NAMALWA (cell line): ENCODE measurements at regions not wholly inside any gene's neighbourhood (a gene's known extent, or its start where the extent isn't known, plus 50 kb on each side); places are given as distances from the start of the nearest gene placed in this dataset.

ENCODE experiments used
- DNase-seq: peaks from one replicate; pipeline ENCODE4 v3.0.0-alpha.2; 2015; ENCODE audit warnings: low spot score

DNA sequence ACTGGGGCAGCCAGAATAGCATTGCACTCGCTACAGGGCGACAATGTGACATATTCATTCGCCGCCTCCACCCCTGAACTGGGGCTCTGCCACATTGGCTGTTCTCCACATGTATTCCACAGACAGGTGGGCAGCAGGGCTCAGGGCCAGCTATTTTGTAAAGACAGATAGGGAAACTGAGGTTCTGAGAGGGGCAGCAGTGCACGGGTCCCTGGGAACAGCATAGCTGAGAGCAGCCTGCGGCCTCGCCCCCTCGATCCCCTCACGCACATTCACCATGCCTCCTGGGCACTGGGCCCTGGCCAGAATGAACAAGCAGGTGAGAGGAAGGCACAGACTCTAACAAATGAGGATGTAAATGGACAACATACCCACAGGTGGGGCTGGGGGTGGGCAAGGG lies 75.0 kb upstream of the SPATA12 start:
- no peak for DNase-seq

DNA sequence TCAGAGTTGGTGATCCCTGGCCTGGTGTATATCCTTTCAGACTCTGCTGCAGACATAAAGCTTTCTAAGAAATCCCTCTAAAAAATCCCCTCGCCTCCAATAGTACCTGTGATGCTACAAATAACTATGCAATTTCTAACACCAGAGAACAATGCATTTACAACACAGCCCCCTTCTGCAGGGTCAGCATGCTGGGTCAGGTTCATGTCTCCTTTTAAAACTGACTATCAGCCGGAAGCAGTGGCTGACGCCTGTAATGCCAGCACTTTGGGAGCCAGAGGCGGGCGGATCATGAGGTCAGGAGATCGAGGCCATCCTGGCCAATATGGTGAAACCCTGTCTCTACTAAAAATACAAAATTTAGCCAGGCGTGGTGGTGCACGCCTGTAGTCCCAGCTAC lies 77.0 kb upstream of the SPATA12 start:
- no peak for DNase-seq

DNA sequence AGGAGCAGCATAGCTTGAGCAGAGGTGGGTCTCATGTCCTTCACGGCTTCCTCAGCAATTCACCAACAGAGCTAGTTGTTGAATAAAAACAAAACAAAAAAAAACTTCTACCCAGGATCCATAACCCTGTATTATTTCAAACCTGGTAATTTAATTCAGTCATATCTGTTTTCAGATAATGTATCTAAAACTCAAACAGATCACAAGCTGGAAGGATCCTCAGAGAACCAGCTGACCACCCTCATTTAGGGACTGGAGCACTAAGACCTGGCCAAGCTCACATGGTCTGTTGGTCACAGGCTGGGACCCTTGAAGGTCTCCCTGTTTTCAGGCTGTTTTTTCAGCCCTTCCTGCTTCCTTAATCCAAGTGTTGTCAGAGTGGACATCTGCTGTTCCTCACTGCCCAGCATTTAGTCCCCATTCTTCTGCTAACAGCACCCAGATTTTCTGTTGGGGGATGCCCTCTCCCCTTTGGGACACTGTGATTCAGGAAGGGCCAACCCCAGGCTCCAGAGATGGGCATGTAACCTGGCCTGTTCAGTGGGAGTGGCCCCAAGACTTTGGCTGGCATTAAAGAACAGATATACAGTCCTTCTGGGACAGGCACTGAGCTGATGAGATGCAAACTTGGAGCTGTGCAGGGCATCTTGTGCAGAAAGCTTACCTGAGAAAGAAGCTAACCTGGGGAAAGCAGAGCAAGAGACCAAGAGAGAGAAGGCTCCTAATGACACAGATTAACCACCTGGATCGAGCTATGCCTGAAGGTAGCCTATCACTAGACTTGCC lies 78.8 kb upstream of the SPATA12 start:
- DNase-seq: no peak

DNA sequence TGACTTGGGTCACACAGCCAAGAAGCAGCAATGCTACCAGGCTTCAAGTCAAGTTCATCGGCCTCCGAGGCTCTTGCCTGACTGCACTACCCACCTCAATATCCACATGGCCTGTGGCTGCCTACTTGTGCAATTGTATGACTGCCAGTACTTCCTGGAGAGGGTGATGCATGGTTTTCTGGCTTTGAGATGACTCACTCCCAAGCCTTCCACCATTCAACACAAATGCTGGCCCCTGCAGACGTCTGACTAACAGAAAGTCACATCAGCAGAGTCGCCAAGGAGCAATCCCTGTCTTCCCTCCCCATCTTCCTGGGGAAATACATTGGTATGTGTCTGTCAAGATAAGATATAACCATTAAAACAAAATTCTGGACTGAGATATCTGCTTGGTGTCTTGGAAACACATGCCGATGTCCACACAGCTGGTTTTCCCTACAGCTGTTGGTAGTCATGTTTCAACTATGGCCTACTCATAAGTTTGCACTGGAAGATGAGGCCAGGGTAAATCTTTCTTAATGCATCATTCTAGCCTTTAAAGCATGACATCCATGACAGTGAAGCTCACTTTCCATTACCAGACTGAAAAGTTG lies 79.6 kb upstream of the SPATA12 start:
- no peak for DNase-seq

DNA sequence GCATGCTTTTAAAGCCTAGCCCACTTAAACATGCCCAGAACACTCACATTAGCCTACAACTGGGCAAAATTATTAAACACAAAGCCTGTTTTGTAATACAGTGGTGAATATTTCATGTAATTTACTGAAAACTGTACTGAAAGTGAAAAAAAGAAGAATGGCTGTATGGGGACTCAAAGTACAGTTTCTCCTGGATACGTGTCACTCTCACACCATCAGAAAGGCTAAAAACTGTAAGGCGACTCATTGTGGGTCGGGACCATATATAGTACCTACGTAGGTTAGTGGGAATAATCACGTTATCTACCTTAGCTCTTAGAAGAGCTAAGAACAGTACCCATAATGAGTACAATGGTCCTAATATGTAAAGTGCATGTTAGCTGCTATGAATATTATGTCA lies 80.2 kb upstream of the SPATA12 start:
- no peak for DNase-seq

DNA sequence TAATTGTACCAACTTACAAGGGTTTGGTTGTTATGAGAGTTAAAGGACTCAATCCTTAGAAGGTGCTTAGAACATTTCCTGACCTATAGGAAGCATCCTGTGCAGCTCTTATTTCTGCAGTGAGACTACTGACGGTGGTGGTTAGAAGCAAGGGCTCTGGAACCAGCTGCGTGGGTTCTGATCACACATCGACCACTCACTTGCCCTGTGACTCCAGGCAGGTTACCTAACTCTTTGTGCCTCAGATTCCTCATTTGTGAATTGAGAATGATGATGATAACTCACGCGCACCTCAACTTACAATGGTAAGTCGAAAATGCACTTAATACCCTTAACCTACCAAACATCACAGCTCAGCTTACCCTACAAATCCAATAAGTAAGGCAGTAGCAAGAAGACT lies 80.7 kb upstream of the SPATA12 start:
- no peak for DNase-seq

DNA sequence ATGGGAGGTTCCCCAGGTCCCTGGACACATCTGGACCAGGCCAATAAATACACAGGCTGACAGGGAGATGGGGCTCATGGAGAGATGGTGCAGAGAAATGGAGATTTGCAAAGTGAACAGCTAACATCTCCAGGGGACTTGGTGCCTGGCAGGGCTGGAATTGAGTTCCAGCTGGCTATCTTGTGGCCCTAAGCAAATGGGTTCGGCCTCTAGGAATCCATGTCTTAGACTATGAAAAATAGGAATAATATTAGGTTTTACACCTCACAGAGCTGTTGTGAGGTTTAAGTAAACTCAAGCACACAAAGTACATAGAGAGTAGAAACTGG lies 82.9 kb upstream of the SPATA12 start:
- no peak for DNase-seq

DNA sequence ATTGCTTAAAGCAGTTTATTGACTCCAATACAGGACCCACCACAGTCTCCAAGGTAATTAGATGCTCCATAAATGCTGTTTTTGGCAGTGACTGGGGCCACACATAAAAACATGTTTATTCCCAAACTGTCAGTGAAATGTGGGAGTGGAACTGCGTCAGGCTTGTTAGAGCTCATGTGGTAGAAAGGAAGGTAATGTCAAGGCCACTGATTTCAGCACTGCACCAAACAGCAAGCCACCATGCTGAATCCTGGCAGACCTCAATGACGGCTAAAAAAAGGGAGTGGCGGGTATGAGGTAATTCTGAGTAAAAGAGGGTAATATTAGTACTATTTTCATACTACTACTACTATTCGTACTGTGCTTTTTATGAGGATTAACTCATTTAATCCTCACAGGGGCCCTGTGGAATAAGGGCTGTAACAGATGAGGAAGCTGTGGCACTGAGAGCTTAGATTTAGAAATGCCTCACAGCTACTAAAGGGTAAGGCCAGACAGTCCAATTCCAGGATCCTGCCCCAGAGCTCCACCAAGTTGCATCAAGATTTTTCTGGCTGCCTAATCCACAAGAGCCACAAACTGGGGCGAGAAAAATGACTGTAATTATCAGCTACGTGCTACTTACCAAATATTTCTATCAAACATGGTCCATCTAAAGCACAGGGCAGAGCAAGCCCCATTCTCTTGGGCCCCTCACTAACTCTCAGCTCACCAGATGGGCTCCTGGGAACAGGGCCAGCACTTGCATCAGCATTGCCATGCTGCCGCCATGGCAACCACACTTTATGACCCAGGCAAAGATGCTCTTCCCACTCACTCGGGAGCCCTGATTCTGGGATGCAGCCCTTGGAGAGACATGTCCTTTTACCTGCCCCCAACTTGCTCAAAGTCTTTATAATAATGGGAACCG lies 83.6 kb upstream of the SPATA12 start:
- no peak for DNase-seq

DNA sequence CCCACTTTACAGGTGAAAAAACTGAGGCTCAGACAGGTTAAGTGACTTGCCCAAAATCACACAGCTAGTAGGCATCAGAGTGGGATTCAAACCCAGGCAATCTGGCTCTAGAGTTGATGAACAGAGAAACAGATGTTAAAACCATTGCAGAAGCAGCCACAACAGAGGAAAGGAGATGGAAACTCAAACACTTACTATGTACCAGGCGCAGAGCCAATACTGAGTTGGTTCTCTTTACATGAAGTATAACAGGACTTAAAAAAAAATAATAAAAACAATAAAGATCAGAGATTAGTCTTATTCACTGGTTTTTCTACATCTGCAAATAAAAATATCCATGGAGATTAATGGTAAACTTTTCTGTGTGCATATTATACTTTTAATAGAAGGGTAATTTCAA lies 84.9 kb upstream of the SPATA12 start:
- DNase-seq: no peak

DNA sequence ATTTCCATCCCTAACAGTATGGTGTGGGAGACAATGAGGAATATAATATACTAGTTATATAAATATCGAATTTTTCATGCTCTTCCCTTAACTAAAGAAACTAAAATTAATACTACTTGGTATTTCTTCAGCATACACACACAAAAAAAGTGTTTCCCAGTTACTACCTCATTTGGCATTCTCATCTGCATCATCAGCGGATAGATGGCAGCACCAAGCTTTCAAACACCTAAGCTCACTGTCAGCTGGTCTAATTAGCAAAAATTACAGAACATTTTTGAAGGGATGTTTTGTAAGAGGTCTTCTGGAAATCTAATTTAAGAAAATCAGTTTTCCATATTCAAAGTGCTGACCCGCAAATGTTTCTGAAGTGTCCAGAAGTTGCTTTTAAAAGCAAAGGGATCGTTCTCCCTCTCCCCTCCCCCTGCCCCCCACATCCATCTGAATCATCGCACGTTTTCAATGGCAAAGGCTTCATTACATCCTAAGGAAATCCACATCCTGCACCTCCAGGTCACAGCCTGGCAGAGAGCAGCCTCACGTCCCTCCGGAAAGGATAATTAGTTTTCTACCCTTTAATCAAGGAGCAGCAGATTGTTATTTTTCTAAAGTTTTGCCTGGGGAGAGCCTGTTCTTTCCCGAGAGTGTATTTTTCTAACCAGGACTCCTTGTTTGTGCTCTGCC lies 86.1 kb upstream of the SPATA12 start:
- DNase-seq: no peak

DNA sequence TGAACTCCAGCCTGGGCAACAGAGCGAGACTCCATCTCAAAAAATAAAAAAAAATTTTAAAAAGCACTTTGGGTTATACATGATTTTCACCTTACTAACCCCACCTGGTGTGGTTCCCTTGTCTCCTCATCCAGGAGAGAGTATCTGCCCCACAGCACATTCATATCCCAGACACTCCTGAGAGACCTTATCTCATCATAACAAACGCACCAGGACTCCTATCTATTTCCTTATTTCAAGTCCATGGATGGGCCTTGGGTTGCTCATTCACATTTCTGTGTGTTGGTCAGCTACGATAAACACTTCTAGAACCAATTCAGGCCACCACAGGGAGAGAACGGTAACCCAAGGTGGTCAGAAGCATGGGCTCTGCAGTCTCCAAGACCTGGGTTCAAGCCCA lies 88.6 kb upstream of the SPATA12 start:
- no peak for DNase-seq

DNA sequence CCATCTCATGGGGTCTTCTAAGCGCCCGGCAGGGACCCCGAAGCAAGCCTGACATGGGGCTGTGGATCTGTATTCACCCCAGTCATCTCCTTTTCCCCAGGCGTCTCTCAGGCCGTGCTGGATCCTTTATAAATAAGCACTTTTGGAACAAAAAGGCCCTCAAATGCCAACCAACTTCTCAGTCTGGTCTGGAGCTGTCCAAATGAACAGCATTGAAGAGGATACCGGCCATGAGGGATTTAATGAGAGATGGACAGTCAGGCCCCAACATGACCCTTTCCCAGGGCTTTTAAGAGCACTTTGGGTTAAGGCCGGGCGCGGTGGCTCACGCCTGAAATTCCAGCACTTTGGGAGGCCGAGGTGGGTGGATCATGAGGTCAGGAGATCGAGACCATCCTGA lies 89.2 kb upstream of the SPATA12 start:
- DNase-seq: no peak

DNA sequence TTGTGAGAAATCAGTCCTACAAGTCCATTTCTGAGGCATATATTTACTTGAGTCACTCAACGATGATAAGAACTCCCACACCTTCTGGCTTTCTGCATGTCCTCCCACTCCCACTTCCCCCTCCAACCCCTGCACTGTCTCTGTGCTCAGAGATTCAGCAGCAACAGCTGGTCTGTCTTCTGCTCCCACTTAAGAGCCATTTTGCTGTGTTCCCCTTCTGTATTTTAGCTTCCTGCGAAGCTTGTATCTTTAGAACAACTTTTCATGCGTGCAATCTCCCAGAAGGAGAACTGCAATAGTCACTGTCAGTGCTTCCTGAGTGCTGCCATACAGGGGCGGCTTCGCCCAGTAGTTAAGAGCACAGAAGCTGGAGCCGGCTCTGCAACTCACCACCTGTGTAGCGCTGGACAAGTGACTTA lies 90.0 kb upstream of the SPATA12 start:
- no peak for DNase-seq

DNA sequence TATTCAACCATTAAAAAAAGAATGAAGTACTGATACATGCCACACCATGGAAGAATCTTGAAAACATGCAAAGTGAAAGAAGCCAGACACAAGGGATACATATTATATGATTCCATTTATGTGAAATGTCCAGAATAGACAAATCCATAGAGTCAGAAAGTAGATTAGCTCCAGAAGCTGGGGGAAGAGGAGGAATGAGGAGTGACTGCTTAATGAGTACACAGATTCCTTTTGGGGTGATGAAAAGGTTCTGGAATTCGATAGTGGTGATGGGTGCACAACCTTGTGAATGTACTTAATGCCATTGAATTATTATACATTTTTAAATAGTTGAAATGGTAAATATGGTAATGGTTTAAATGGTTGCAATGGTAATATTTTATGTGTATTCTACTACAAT lies 90.6 kb upstream of the SPATA12 start:
- no peak for DNase-seq

DNA sequence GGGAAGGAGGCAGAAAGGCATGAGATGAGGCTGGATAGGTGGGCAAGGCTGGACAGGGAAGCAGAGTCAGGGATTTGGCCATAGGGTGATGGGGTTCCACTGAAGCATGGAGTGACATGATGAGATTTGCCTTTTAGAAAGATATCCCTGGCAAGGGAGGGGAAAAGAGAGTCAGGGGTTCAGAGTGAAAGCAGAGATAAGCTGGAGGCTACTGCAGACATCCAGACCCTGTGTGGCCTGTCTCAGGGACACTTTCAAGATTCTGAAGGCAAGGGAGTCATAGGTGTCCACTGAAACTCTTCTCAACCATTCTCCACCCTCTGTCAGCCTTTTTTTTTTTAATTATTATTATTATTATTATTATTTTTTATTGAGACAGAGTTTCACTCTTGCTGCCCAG lies 94.0 kb upstream of the SPATA12 start:
- DNase-seq: no peak

DNA sequence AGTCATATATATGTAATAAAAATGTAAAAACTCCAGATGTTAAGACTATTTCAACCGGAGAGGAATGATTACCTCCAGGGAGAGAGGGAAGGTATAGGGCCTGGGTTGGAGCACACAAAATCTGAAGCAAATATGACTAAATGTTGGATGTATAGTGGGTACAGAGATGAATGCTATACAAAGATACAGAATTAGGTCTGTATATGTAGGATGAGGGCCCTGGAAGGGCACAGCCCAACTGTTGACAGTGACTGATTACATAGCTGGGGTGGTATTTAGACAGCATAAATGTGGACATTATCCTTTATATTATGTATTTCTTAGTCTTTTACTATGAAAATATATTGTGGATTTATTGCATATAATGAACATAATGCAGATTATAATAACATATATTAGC lies 94.4 kb upstream of the SPATA12 start:
- no peak for DNase-seq

DNA sequence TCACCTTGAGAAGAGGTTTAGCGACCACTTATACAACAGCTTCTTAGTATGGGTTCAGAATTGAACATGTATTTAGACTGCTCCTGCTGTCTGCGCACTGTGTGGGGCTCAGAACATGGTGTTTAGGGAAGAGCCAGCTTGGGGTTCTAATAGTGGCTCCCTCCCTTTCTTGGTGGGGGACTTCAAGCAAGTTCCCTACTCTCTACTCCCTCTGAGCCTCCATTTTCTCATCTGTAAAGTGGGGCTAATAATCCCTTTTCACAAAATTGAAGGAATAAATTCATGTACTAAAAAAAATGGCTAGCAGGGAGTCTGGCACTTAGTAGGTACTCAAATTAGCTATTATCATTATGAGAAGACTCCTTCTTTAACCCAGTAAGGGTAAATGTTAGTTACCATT lies 97.5 kb upstream of the SPATA12 start:
- no peak for DNase-seq

DNA sequence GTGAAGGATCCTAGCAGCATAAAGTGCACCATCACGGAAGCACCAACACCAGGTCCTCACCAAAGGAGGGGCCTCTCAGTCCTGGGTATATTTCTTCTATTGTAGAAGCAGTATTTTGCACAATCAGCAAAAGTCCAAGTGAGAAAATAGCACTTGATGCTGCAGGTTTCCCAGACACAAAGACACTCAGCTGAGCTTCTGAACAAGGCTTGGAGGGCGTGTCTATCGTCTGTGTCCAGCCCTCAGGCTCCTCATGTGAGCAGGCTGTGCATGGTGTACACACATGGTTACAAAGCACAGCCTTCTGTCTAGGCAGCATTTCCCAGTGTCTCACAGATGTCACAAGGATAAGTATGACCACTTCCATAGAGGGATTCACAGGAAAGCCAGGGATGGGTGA lies 98.3 kb upstream of the SPATA12 start:
- no peak for DNase-seq

DNA sequence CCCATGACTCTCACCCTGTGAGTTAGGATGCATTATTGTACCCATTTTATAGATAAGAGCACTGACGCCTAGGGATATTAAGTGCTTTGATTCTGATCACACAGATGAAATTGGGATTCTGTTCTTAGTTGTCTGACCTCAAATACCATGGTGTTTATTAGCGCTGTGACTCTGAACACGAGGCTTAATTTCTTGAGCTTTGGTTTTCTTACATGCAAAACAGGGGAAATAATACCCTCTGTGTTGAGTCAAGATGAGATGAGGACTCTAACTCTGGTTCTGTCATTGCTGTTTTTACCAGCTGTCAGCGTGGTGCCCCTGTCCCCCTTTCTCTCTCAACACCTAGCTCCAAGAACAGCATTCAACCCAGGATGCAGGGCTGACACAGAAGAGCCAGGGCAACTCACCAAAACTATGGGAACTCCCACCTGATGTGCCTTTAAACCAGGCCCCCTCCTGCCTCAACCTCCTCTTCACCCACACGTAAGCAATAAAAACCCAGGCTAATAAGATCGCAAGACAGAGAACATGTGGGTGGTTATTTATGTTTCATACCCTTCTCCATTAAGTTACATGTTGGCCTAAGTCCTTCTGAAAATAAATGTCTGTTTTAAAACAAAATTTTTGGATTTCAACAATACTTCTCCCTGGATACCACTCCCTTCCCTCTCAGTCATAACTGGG lies 100.1 kb upstream of the SPATA12 start:
- no peak for DNase-seq

DNA sequence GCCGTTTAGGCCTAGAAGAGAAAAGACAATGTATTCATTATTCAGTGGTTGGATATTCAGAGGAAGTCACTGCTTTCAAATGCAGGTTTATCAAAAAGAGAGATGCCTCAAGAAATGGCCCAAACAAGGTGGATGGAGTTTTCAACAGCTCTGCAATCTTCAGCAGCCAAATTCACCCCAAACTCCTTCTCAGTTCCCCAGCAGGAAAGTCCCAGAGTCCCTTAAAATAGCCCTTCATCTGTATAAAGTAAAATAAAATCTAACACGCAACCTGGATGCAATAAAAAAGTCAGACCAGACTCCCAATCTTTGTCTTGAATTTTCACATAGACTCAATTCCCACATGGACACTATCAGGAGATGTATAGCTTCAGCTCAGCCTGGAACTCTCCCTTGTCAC lies 101.6 kb upstream of the SPATA12 start:
- no peak for DNase-seq

DNA sequence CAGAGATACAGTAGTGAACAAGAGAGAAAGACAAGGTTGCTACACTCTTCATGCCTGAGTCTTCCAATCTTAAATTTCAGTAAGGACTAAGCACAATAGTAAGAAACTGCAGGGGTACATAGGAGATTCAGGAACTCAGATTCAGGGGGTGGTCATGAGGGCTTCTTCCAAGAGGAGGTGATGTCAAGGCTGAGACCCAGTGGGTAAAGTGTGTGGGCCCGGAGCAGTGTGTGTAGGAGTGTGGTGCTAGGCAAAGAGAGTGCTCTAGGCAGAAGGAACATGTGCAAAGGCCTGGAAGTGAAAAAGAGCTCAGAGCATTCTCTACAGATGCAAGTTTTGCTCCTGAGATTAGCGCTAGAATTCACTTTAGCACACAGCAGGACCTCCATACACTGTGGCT lies 102.9 kb upstream of the SPATA12 start:
- no peak for DNase-seq

DNA sequence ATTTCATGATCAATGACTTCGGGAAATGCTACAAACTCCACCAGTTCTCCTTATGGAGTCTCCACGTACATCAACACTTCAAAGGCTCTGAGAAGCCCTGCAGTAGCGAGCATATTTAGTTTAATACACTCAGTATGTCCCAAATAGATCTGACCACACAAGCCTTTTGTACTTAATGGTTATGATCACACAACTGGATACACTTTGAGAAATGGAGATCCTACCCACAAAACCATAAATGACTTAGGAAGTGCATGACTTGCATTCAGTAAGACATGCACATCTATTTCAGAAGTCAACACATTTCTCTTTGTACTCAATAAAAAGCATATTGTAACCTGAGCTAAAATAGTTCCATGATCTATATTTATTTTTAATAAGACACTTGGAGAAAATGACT lies 103.6 kb upstream of the SPATA12 start:
- no peak for DNase-seq
